Retinal pigment epithelial cell (primary cell): ENCODE measurements at regions not wholly inside any gene's neighbourhood (a gene's known extent, or its start where the extent isn't known, plus 50 kb on each side); places are given as distances from the start of the nearest gene placed in this dataset.

ENCODE experiments used
- DNase-seq: peaks from one replicate; pipeline ENCODE4 v3.0.0-alpha.2; 2010; ENCODE audit warnings: low read depth
- H3K4me3 ChIP-seq: 2 replicates; pipeline ENCODE4 v1.5.1; 2011; ENCODE audit warnings: mild to moderate bottlenecking, low read length, control low read depth, moderate library complexity
- CTCF ChIP-seq: conservative IDR thresholded peaks from 2 replicates; pipeline ENCODE4 v1.5.1; 2011; ENCODE audit warnings: low read depth, low read length, control low read depth, inconsistent platforms

GRCh38 chr6:10166031-10166430 is 248.8 kb downstream of the TFAP2A start:
- no peak for DNase-seq
- no peak overlapping the region for H3K4me3 ChIP-seq
- TF ChIP-seq CTCF, result no peak

GRCh38 chr6:10163203-10163962 is 251.5 kb downstream of the TFAP2A start:
- H3K4me3 ChIP-seq, result no peak overlapping the region
- no peak for TF ChIP-seq CTCF
- DNase-seq, result peak; percentile 9

GRCh38 chr6:10156875-10157274 is 258.0 kb downstream of the TFAP2A start:
- no peak for TF ChIP-seq CTCF
- H3K4me3 ChIP-seq, result no peak overlapping the region

GRCh38 chr6:10154251-10154650 is 260.6 kb downstream of the TFAP2A start:
- no peak for TF ChIP-seq CTCF
- no peak for DNase-seq
- no peak overlapping the region for H3K4me3 ChIP-seq

More at GRCh38 chr6:10156875-10157274, 258.0 kb downstream of the TFAP2A start:
- DNase-seq, result no peak

- no peak overlapping the region for H3K4me3 ChIP-seq
- TF ChIP-seq CTCF, result no peak
- DNase-seq, result no peak
Observed at GRCh38 chr6:10151144-10151915, 263.5 kb downstream of the TFAP2A start.

GRCh38 chr6:10149603-10150002 is 265.3 kb downstream of the TFAP2A start:
- TF ChIP-seq CTCF, result no peak
- no peak overlapping the region for H3K4me3 ChIP-seq
- no peak for DNase-seq
